ENCODE measurements at regions not wholly inside any gene's neighbourhood (a gene's known extent, or its start where the extent isn't known, plus 50 kb on each side); places are given as distances from the start of the nearest gene placed in this dataset.

DNA sequence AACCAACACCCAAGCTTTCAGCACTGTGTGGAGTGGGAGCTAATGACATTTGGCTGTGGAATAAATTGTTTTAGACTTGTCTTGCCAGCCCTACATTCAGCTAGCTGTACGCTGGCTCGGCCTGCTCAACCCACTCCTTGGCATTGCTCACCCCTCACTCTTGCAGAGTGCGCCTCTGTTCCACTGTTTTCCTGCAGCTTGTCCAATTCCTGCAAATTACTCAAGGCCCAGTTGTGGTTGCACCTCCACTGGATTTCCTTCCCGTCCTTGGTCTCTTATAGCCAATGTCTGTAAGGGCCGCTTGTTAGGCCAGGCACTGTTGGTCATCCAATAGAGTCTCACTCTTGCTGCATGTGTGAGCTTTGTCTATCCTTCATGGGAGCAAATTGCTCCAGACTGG, 55.5 kb upstream of the ADRA1D start:
- H3K4me1 ChIP-seq = no peaks in the 10 kb centered on the region
- TF ChIP-seq POLR2A (IDR thresholded peaks at IDR 0.05) (no peak), CTCF (IDR thresholded peaks at IDR 0.05) (no peak)
- H3K9me3 ChIP-seq = no peaks in the 10 kb centered on the region
- WGBS, 2 donors = 92 to 98% methylated on average over 5 of the region's 5 CpGs
- no peak overlapping the region for H3K27ac ChIP-seq
- H3K36me3 ChIP-seq (ENCODE audit: low read depth, missing control alignments) = no peaks in the 10 kb centered on the region
- no peak for DNase-seq
- intact Hi-C loops (cut with DNase I; ENCODE audit: low total_unique reads) = no loop called here
- no peaks in the 10 kb centered on the region for H3K27me3 ChIP-seq
- no peak overlapping the region for H3K4me3 ChIP-seq

DNA sequence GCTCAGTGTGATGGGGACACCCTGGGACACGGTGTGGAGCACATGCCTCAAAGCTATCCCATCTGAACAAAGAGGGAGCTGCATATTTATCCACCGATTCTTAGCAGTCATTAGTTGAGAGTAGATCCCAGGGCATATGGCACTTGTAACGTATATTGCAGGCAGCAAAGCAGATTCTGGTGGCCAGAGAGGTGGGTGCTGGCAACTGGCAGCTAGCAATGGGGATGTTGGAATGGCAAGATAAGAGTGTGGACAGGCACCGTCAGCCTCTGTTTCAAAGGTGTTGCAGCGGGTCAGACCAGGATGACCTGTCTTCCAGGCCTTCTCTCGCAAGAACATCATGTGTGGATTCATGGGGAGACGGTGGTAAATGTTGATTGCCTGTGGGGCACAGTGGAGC, 54.0 kb upstream of the ADRA1D start:
- no peak for TF ChIP-seq CTCF (IDR thresholded peaks at IDR 0.05)
- TF ChIP-seq POLR2A (IDR thresholded peaks at IDR 0.05) = no peak
- H3K27me3 ChIP-seq = no peaks in the 10 kb centered on the region
- WGBS, 2 donors = 88 to 93% methylated on average over 7 of the region's 7 CpGs
- H3K4me1 ChIP-seq = no peaks in the 10 kb centered on the region
- H3K27ac ChIP-seq = no peak overlapping the region
- H3K36me3 ChIP-seq (ENCODE audit: low read depth, missing control alignments) = no peaks in the 10 kb centered on the region
- intact Hi-C loops (cut with DNase I; ENCODE audit: low total_unique reads) = no loop called here
- DNase-seq = no peak
- H3K4me3 ChIP-seq = no peak overlapping the region
- H3K9me3 ChIP-seq = no peaks in the 10 kb centered on the region

DNA sequence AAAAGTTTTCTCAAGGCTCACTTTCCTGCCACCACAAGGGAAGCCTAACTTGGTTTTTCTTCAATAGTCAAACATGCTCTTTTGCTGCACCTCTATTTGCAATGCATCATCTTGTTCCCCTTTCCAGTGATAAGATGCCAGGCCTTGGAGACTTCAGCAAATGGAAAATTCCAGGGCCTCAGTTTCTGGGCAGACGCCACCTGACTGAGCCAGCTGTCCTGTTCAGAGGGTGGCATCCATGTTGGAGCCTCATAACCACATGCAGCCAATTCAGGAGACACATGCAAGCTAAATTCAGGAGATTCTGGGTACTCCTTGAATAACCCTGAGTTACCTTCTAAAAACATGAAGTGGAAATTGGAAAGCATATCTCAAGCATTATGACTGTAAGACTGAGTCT, 51.8 kb upstream of the ADRA1D start:
- Histone ChIP-seq H3K4me1 (no peaks in the 10 kb centered on the region), H3K27ac (no peak overlapping the region), H3K27me3 (no peaks in the 10 kb centered on the region), H3K4me3 (no peak overlapping the region), H3K9me3 (no peaks in the 10 kb centered on the region), H3K36me3 (ENCODE audit: low read depth, missing control alignments) (no peaks in the 10 kb centered on the region)
- intact Hi-C loops (cut with DNase I; ENCODE audit: low total_unique reads) = no loop called here
- WGBS, 2 donors = 88 to 100% methylated on average over 1 of the region's 1 CpG
- TF ChIP-seq POLR2A (IDR thresholded peaks at IDR 0.05) = no peak
- no peak for TF ChIP-seq CTCF (IDR thresholded peaks at IDR 0.05)
- DNase-seq = no peak

DNA sequence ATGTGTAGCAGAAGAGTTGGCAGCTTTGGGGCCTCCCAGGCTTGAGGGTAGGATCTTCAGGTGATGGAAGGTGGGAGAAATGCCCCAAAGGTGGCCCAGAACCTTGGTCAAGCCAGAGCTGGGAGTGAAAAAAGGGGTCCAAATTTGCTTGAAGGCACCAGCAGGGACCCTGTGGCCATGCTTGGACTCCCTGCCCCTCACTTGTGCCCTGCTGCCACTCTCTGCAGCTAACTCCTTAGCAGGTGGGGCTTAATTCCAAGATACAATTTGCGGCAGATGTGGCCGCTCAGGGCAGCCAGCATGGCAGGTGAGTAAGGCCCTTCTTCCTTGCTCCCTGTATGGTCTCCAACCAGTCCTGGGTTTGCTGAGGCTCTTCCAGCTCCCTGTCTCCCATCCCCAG, 51.3 kb upstream of the ADRA1D start:
- intact Hi-C loops (cut with DNase I; ENCODE audit: low total_unique reads) = no loop called here
- Histone ChIP-seq H3K9me3 (no peaks in the 10 kb centered on the region), H3K27ac (no peak overlapping the region), H3K4me1 (no peaks in the 10 kb centered on the region), H3K27me3 (no peaks in the 10 kb centered on the region), H3K36me3 (ENCODE audit: low read depth, missing control alignments) (no peaks in the 10 kb centered on the region), H3K4me3 (no peak overlapping the region)
- no peak for TF ChIP-seq POLR2A (IDR thresholded peaks at IDR 0.05)
- no peak for TF ChIP-seq CTCF (IDR thresholded peaks at IDR 0.05)
- WGBS, 2 donors = 83 to 95% methylated on average over 2 of the region's 2 CpGs
- DNase-seq = no peak

DNA sequence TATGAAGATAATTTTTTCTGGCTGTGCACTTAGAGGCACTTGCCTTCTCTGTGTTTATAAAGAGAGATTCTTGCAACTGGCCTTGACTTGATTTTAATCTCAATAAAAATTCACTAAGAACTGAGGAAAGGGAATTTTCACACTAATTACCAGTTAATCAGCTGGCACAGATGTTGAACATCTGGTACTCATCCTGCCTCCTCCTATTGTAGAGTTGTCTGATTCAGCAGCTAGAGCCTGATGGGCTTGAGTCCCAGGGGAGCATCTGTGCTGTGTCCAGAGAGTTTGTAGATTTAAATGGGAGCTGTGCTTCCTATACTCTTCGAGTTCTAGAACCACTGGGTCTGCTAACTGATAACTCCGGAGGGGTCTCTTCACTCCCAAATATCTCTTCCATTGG, 50.7 kb upstream of the ADRA1D start:
- Histone ChIP-seq H3K4me3 (no peak overlapping the region), H3K4me1 (no peaks in the 10 kb centered on the region), H3K27me3 (no peaks in the 10 kb centered on the region), H3K9me3 (no peaks in the 10 kb centered on the region), H3K36me3 (ENCODE audit: low read depth, missing control alignments) (no peaks in the 10 kb centered on the region), H3K27ac (no peak overlapping the region)
- WGBS, 2 donors = 40 to 50% methylated on average over 2 of the region's 2 CpGs
- no peak for TF ChIP-seq POLR2A (IDR thresholded peaks at IDR 0.05)
- TF ChIP-seq CTCF (IDR thresholded peaks at IDR 0.05) = no peak
- intact Hi-C loops (cut with DNase I; ENCODE audit: low total_unique reads) = no loop called here
- DNase-seq = no peak
